Hepatocyte (in vitro differentiated cells): ENCODE measurements at regions not wholly inside any gene's neighbourhood (a gene's known extent, or its start where the extent isn't known, plus 50 kb on each side); places are given as distances from the start of the nearest gene placed in this dataset.

Source experiments
- DNase-seq: peaks from one replicate; pipeline ENCODE4 v3.0.0-alpha.2; 2016; ENCODE audit warnings: low spot score
- H2AFZ ChIP-seq: fragments of 200-600 bp; sonication (generic); 2 replicates; pipeline ENCODE4 v1.6.0; 2016; ENCODE audit warnings: antibody characterized with exemption, mild to moderate bottlenecking
- H3K27ac ChIP-seq: fragments of 200-600 bp; sonication (generic); 2 replicates; pipeline ENCODE4 v1.5.1; 2016; ENCODE audit warnings: mild to moderate bottlenecking
- H3K27me3 ChIP-seq: fragments of 200-600 bp; sonication (generic); 2 replicates; pipeline ENCODE4 v1.6.1; 2016
- H3K36me3 ChIP-seq: fragments of 200-600 bp; sonication (generic); replicated peaks from 2 replicates; pipeline ENCODE4 v1.5.1; 2016; ENCODE audit warnings: low read depth; ENCODE audit not compliant: insufficient read depth
- H3K4me1 ChIP-seq: fragments of 200-600 bp; sonication (generic); 2 replicates; pipeline ENCODE4 v1.5.1; 2016; ENCODE audit warnings: mild to moderate bottlenecking, moderate library complexity; ENCODE audit not compliant: insufficient read depth
- H3K4me2 ChIP-seq: fragments of 200-600 bp; sonication (generic); 2 replicates; pipeline ENCODE4 v1.6.0; 2016
- H3K4me3 ChIP-seq: fragments of 200-600 bp; sonication (generic); 2 replicates; pipeline ENCODE4 v1.5.1; 2016; ENCODE audit warnings: mild to moderate bottlenecking
- H3K79me2 ChIP-seq: fragments of 200-600 bp; sonication (generic); 2 replicates; pipeline ENCODE4 v1.6.0; 2017; ENCODE audit warnings: mild to moderate bottlenecking
- H3K9me2 ChIP-seq: fragments of 200-600 bp; sonication (generic); replicated peaks from 2 replicates; pipeline ENCODE4 v1.6.0; 2017; ENCODE audit warnings: mild to moderate bottlenecking; ENCODE audit not compliant: insufficient read depth
- H3K9me3 ChIP-seq: fragments of 200-600 bp; sonication (generic); 2 replicates; pipeline ENCODE4 v1.5.1; 2016; ENCODE audit warnings: low read depth, mild to moderate bottlenecking
- H4K20me1 ChIP-seq: fragments of 200-600 bp; sonication (generic); 2 replicates; pipeline ENCODE4 v1.6.0; 2016; ENCODE audit warnings: mild to moderate bottlenecking; ENCODE audit not compliant: insufficient read depth, poor library complexity, severe bottlenecking
- EZH2 ChIP-seq: fragments of 200-600 bp; sonication (generic); IDR thresholded peaks from 2 replicates; pipeline ENCODE4 v1.6.1; 2016; ENCODE audit warnings: antibody characterized with exemption, mild to moderate bottlenecking, borderline replicate concordance
- EZH2phosphoT487 ChIP-seq: fragments of 200-600 bp; sonication (generic); IDR thresholded peaks from one replicate; pipeline ENCODE4 v1.6.1; 2018; ENCODE audit warnings: antibody characterized with exemption, mild to moderate bottlenecking, low read depth, moderate library complexity; ENCODE audit not compliant: unreplicated experiment, severe bottlenecking
- WGBS: methylation state at CpG from one replicate; pipeline ENCODE4 v1.1.6; 2016; ENCODE audit warnings: low lambda C conversion rate; ENCODE audit errors: missing lambda C conversion rate; 5-methylcytosine and 5-hydroxymethylcytosine counted together
- TF ChIP-seq, protein P1 (sequence below): fragments of 200-600 bp; sonication (generic); IDR thresholded peaks from 2 replicates; pipeline ENCODE4 v1.5.1; 2016; ENCODE audit warnings: antibody characterized with exemption, mild to moderate bottlenecking; ENCODE audit not compliant: poor library complexity

GRCh38 chr2:7468955-7469354, 551.7 kb downstream of the RNF144A start:
- H3K9me3 ChIP-seq: no peaks in the 10 kb centered on the region
- H3K4me3 ChIP-seq: no peak overlapping the region
- no peaks in the 10 kb centered on the region for H3K9me2 ChIP-seq
- H2AFZ ChIP-seq: no peak overlapping the region
- DNase-seq: no peak
- no peaks in the 10 kb centered on the region for H3K27me3 ChIP-seq
- no peak overlapping the region for H3K4me2 ChIP-seq
- 90% methylated on average over 1 of the region's 1 CpG for WGBS
- no peak for TF ChIP-seq EZH2
- TF ChIP-seq, protein P1, sequence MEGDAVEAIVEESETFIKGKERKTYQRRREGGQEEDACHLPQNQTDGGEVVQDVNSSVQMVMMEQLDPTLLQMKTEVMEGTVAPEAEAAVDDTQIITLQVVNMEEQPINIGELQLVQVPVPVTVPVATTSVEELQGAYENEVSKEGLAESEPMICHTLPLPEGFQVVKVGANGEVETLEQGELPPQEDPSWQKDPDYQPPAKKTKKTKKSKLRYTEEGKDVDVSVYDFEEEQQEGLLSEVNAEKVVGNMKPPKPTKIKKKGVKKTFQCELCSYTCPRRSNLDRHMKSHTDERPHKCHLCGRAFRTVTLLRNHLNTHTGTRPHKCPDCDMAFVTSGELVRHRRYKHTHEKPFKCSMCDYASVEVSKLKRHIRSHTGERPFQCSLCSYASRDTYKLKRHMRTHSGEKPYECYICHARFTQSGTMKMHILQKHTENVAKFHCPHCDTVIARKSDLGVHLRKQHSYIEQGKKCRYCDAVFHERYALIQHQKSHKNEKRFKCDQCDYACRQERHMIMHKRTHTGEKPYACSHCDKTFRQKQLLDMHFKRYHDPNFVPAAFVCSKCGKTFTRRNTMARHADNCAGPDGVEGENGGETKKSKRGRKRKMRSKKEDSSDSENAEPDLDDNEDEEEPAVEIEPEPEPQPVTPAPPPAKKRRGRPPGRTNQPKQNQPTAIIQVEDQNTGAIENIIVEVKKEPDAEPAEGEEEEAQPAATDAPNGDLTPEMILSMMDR: no peak
- TF ChIP-seq EZH2phosphoT487: no peak
- H3K27ac ChIP-seq: no peak overlapping the region
- no peaks in the 10 kb centered on the region for H3K79me2 ChIP-seq
- no peaks in the 10 kb centered on the region for H3K4me1 ChIP-seq
- no peaks in the 10 kb centered on the region for H4K20me1 ChIP-seq
- H3K36me3 ChIP-seq: no peaks in the 10 kb centered on the region

DNA sequence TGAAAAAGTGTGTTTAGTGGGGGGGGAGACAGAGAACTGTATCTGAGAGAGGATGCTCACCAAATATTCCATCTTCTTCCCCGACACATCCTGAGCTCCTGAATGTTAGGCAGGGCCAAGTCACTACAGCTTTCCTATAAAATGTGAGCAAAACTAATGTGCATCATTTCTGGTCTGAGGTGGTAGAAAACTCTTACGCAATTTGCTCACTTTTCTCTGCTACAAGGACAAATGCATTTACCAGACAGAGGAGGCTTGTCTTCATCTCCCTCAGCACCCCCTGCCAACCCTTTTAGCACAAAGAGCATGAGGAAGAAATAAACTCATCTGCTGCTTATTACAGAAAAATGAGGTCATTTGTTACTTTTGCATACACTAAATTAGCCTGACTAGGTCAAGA, 554.0 kb downstream of the RNF144A start:
- Histone ChIP-seq H4K20me1 (no peaks in the 10 kb centered on the region), H2AFZ (no peak overlapping the region), H3K9me3 (no peaks in the 10 kb centered on the region), H3K27ac (no peak overlapping the region), H3K4me3 (no peak overlapping the region), H3K79me2 (no peaks in the 10 kb centered on the region), H3K27me3 (no peaks in the 10 kb centered on the region), H3K4me2 (no peak overlapping the region), H3K9me2 (no peaks in the 10 kb centered on the region), H3K36me3 (no peaks in the 10 kb centered on the region), H3K4me1 (no peaks in the 10 kb centered on the region)
- no peak for DNase-seq
- whole genome bisulfite sequencing: 95% methylated on average over 2 of the region's 2 CpGs
- TF ChIP-seq, protein P1: no peak
- no peak for TF ChIP-seq EZH2phosphoT487
- no peak for TF ChIP-seq EZH2

GRCh38 chr2:7472465-7472864, 555.3 kb downstream of the RNF144A start:
- Histone ChIP-seq H2AFZ (no peak overlapping the region), H3K4me3 (no peak overlapping the region), H3K4me1 (no peaks in the 10 kb centered on the region), H3K27me3 (no peaks in the 10 kb centered on the region), H3K4me2 (no peak overlapping the region), H3K9me3 (no peaks in the 10 kb centered on the region), H3K36me3 (no peaks in the 10 kb centered on the region), H4K20me1 (no peaks in the 10 kb centered on the region), H3K27ac (no peak overlapping the region), H3K9me2 (no peaks in the 10 kb centered on the region), H3K79me2 (no peaks in the 10 kb centered on the region)
- TF ChIP-seq EZH2: no peak
- TF ChIP-seq, protein P1: no peak
- no peak for TF ChIP-seq EZH2phosphoT487
- WGBS: 93% methylated on average over 2 of the region's 2 CpGs
- DNase-seq: no peak
